ENCODE measurements at regions not wholly inside any gene's neighbourhood (a gene's known extent, or its start where the extent isn't known, plus 50 kb on each side); places are given as distances from the start of the nearest gene placed in this dataset.

GRCh38 chr16:8260140-8260539, 330.2 kb downstream of the TMEM114 start:
- Histone ChIP-seq H3K9me3 (no peaks in the 10 kb centered on the region), H3K27ac (no peak overlapping the region), H3K36me3 (no peaks in the 10 kb centered on the region), H3K27me3 (no peaks in the 10 kb centered on the region), H3K4me3 (no peak overlapping the region), H3K4me1 (ENCODE audit: insufficient read depth) (no peaks in the 10 kb centered on the region)
- WGBS, 3 donors = 64 to 68% (median 65%) methylated on average over 3 of the region's 3 CpGs
- intact Hi-C loops (cut with DNase I) = no loop called here
- TF ChIP-seq EP300 (IDR thresholded peaks at IDR 0.05) (no peak), POLR2A (IDR thresholded peaks at IDR 0.05) (no peak), CTCF (IDR thresholded peaks at IDR 0.05) (no peak)
- no peak for DNase-seq

- Histone ChIP-seq H3K4me1 (ENCODE audit: insufficient read depth) (no peaks in the 10 kb centered on the region), H3K4me3 (no peak overlapping the region), H3K36me3 (no peaks in the 10 kb centered on the region), H3K27ac (no peak overlapping the region), H3K27me3 (no peaks in the 10 kb centered on the region), H3K9me3 (no peaks in the 10 kb centered on the region)
- intact Hi-C loops (cut with DNase I) = loop anchor here in 1 of 4 donors (10.0 kb wide), 1 partner anchor 56 kb away; no protein-coding TSS in a partner anchor
- WGBS, 3 donors = 59 to 79% (median 67%) methylated on average over 7 of the region's 7 CpGs
- DNase-seq = no peak
- TF ChIP-seq EP300 (IDR thresholded peaks at IDR 0.05) = no peak
- TF ChIP-seq CTCF (IDR thresholded peaks at IDR 0.05) = no peak
- no peak for TF ChIP-seq POLR2A (IDR thresholded peaks at IDR 0.05)
These were observed 331.8 kb downstream of the TMEM114 start for GRCh38 chr16:8258523-8258922.

- TF ChIP-seq EP300 (IDR thresholded peaks at IDR 0.05) (no peak), CTCF (IDR thresholded peaks at IDR 0.05) (no peak), POLR2A (IDR thresholded peaks at IDR 0.05) (no peak)
- no peaks in the 10 kb centered on the region for H3K4me1 ChIP-seq (ENCODE audit: insufficient read depth)
- H3K4me3 ChIP-seq = no peak overlapping the region
- DNase-seq = no peak
- no peak overlapping the region for H3K27ac ChIP-seq
- H3K9me3 ChIP-seq = no peaks in the 10 kb centered on the region
- intact Hi-C loops (cut with DNase I) = loop anchor here in 1 of 4 donors (10.0 kb wide), 1 partner anchor 57 kb away; no protein-coding TSS in a partner anchor
- WGBS, 3 donors = 74 to 83% (median 76%) methylated on average over 3 of the region's 3 CpGs
- H3K36me3 ChIP-seq = no peaks in the 10 kb centered on the region
- no peaks in the 10 kb centered on the region for H3K27me3 ChIP-seq
These were observed 332.8 kb downstream of the TMEM114 start for GRCh38 chr16:8257561-8257960.

GRCh38 chr16:8254405-8254804, 335.9 kb downstream of the TMEM114 start:
- H3K27me3 ChIP-seq = no peaks in the 10 kb centered on the region
- no peak for TF ChIP-seq CTCF (IDR thresholded peaks at IDR 0.05)
- TF ChIP-seq EP300 (IDR thresholded peaks at IDR 0.05) = no peak
- WGBS, 3 donors = 36 to 48% (median 37%) methylated on average over 4 of the region's 4 CpGs

More at GRCh38 chr16:8254405-8254804, 335.9 kb downstream of the TMEM114 start:
- intact Hi-C loops (cut with DNase I) = loop anchor here in 1 of 4 donors (10.0 kb wide), 1 partner anchor 60 kb away; no protein-coding TSS in a partner anchor
- no peaks in the 10 kb centered on the region for H3K36me3 ChIP-seq
- H3K4me3 ChIP-seq = no peak overlapping the region
- H3K9me3 ChIP-seq = no peaks in the 10 kb centered on the region
- H3K27ac ChIP-seq = no peak overlapping the region
- no peaks in the 10 kb centered on the region for H3K4me1 ChIP-seq (ENCODE audit: insufficient read depth)
- DNase-seq = no peak

Data from ovary (tissue), 7 donors.